ENCODE measurements at regions not wholly inside any gene's neighbourhood (a gene's known extent, or its start where the extent isn't known, plus 50 kb on each side); places are given as distances from the start of the nearest gene placed in this dataset.

DNA sequence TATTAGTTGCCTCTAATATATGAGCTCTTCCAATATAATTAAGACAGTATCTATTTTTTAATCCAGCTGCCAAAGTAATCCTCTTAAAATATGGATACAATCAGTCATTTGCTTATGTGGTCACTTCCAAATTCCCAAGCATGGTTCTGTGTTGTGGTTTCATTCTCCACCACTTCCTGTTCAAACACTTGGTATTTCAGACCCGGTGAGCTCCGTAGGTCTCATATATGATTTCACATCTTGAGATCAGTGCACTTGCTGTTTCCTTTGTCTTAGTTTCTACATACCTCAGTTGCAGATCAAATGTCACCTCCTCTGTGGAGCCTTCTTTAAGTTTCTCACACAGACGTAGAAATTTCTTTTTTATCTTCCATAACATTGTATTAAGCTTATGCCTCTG lies 254.2 kb downstream of the KCNS3 start:
- no peak for TF ChIP-seq USF2 (IDR thresholded peaks at IDR 0.05; ENCODE audit: borderline replicate concordance, low read depth, low read length)
- no peak for TF ChIP-seq RCOR1 (conservative IDR thresholded peaks at IDR 0.05; ENCODE audit: low read depth, low read length)
- no peak for TF ChIP-seq ESRRA (IDR thresholded peaks at IDR 0.05; ENCODE audit: low read length)
- TF ChIP-seq SREBF2 (IDR thresholded peaks at IDR 0.05; ENCODE audit: low read length) = no peak
